ENCODE measurements at regions not wholly inside any gene's neighbourhood (a gene's known extent, or its start where the extent isn't known, plus 50 kb on each side); places are given as distances from the start of the nearest gene placed in this dataset.

- Histone ChIP-seq H3K4me1 (ENCODE audit: insufficient read depth, low read length) (no peaks in the 10 kb centered on the region), H3K9me3 (ENCODE audit: low read depth, low read length) (no peaks in the 10 kb centered on the region), H3K79me2 (ENCODE audit: insufficient read depth, low read length) (no peaks in the 10 kb centered on the region), H3K36me3 (ENCODE audit: insufficient read depth, low read length) (no peaks in the 10 kb centered on the region), H3K27ac (ENCODE audit: low read depth, low read length) (no peak overlapping the region), H3K4me2 (ENCODE audit: insufficient read depth, low read length) (no peak overlapping the region), H2AFZ (ENCODE audit: low read length) (no peak overlapping the region), H3K27me3 (ENCODE audit: insufficient read depth, low read length) (peaks cover 4% of the 10 kb centered on the region), H4K20me1 (ENCODE audit: insufficient read depth, low read length) (no peaks in the 10 kb centered on the region), H3K4me3 (ENCODE audit: insufficient read depth, low read length) (no peak overlapping the region)
- TF ChIP-seq, protein P1, sequence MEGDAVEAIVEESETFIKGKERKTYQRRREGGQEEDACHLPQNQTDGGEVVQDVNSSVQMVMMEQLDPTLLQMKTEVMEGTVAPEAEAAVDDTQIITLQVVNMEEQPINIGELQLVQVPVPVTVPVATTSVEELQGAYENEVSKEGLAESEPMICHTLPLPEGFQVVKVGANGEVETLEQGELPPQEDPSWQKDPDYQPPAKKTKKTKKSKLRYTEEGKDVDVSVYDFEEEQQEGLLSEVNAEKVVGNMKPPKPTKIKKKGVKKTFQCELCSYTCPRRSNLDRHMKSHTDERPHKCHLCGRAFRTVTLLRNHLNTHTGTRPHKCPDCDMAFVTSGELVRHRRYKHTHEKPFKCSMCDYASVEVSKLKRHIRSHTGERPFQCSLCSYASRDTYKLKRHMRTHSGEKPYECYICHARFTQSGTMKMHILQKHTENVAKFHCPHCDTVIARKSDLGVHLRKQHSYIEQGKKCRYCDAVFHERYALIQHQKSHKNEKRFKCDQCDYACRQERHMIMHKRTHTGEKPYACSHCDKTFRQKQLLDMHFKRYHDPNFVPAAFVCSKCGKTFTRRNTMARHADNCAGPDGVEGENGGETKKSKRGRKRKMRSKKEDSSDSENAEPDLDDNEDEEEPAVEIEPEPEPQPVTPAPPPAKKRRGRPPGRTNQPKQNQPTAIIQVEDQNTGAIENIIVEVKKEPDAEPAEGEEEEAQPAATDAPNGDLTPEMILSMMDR (IDR thresholded peaks at IDR 0.05; ENCODE audit: extremely low read depth, low read depth, low read length): no peak
- DNase-seq (ENCODE audit: insufficient read length, low spot score, missing footprints): no peak
These were observed 110.6 kb downstream of the AGTR2 start for GRCh38 chrX:116281106-116281505.

DNA sequence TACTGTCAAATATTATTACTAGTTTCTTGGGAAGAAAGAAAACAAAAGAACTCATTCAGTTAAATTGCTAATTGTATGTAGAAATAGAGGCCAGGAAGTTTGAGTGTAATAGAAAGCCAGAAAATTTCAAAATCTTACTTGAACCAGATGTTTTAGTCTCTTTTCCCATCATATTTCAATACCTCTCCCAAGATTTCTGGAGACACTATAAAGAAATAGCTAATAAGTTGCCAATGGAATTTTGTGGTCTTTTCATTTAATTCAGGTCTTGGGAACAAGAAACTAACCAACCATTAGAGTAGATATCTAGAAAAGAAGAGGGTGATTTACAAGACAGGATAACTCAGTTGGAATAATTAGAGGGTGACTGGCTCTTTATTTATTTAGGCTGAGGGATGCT lies 112.2 kb downstream of the AGTR2 start:
- no peaks in the 10 kb centered on the region for H3K4me1 ChIP-seq (ENCODE audit: insufficient read depth, low read length)
- no peak overlapping the region for H3K27ac ChIP-seq (ENCODE audit: low read depth, low read length)
- H3K9me3 ChIP-seq (ENCODE audit: low read depth, low read length): no peaks in the 10 kb centered on the region
- no peak for DNase-seq (ENCODE audit: insufficient read length, low spot score, missing footprints)
- no peaks in the 10 kb centered on the region for H4K20me1 ChIP-seq (ENCODE audit: insufficient read depth, low read length)
- H3K4me3 ChIP-seq (ENCODE audit: insufficient read depth, low read length): no peak overlapping the region
- H3K36me3 ChIP-seq (ENCODE audit: insufficient read depth, low read length): no peaks in the 10 kb centered on the region
- TF ChIP-seq, protein P1 (IDR thresholded peaks at IDR 0.05; ENCODE audit: extremely low read depth, low read depth, low read length): no peak
- no peak overlapping the region for H3K4me2 ChIP-seq (ENCODE audit: insufficient read depth, low read length)
- no peaks in the 10 kb centered on the region for H3K27me3 ChIP-seq (ENCODE audit: insufficient read depth, low read length)
- no peaks in the 10 kb centered on the region for H3K79me2 ChIP-seq (ENCODE audit: insufficient read depth, low read length)
- no peak overlapping the region for H2AFZ ChIP-seq (ENCODE audit: low read length)

GRCh38 chrX:116284400-116284799 lies 113.9 kb downstream of the AGTR2 start:
- no peak overlapping the region for H3K27ac ChIP-seq (ENCODE audit: low read depth, low read length)

DNA sequence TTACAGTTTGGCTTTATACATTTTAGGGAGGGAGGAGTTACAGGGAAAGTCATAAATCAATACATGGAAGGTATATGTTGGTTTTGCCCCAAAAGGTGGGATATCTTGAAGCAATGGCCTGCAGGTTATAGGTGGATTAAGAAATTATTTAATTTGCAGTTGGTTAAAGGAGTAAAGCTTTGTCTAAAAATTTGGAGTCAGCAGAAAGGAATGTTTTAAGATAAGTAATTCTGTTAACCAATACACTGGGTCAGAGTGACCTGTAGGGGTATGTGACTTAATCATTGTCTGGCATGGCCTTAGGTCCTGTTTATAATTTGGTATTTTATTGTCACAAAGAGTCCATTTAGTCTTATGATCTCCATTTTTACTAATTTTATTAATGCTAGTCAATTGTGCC lies 115.0 kb downstream of the AGTR2 start:
- no peak overlapping the region for H2AFZ ChIP-seq (ENCODE audit: low read length)

More at GRCh38 chrX:116284400-116284799, 113.9 kb downstream of the AGTR2 start:
- Histone ChIP-seq H3K27me3 (ENCODE audit: insufficient read depth, low read length) (no peaks in the 10 kb centered on the region), H3K79me2 (ENCODE audit: insufficient read depth, low read length) (no peaks in the 10 kb centered on the region), H3K4me1 (ENCODE audit: insufficient read depth, low read length) (no peaks in the 10 kb centered on the region), H2AFZ (ENCODE audit: low read length) (no peak overlapping the region), H3K4me3 (ENCODE audit: insufficient read depth, low read length) (no peak overlapping the region), H3K4me2 (ENCODE audit: insufficient read depth, low read length) (no peak overlapping the region), H4K20me1 (ENCODE audit: insufficient read depth, low read length) (no peaks in the 10 kb centered on the region), H3K9me3 (ENCODE audit: low read depth, low read length) (no peaks in the 10 kb centered on the region), H3K36me3 (ENCODE audit: insufficient read depth, low read length) (no peaks in the 10 kb centered on the region)
- DNase-seq (ENCODE audit: insufficient read length, low spot score, missing footprints): no peak
- TF ChIP-seq, protein P1 (IDR thresholded peaks at IDR 0.05; ENCODE audit: extremely low read depth, low read depth, low read length): no peak

More for the DNA sequence above, 115.0 kb downstream of the AGTR2 start:
- Histone ChIP-seq H3K4me2 (ENCODE audit: insufficient read depth, low read length) (no peak overlapping the region), H3K27me3 (ENCODE audit: insufficient read depth, low read length) (no peaks in the 10 kb centered on the region), H3K79me2 (ENCODE audit: insufficient read depth, low read length) (no peaks in the 10 kb centered on the region), H4K20me1 (ENCODE audit: insufficient read depth, low read length) (no peaks in the 10 kb centered on the region), H3K36me3 (ENCODE audit: insufficient read depth, low read length) (no peaks in the 10 kb centered on the region), H3K27ac (ENCODE audit: low read depth, low read length) (no peak overlapping the region), H3K4me1 (ENCODE audit: insufficient read depth, low read length) (no peaks in the 10 kb centered on the region), H3K9me3 (ENCODE audit: low read depth, low read length) (no peaks in the 10 kb centered on the region), H3K4me3 (ENCODE audit: insufficient read depth, low read length) (no peak overlapping the region)
- TF ChIP-seq, protein P1 (IDR thresholded peaks at IDR 0.05; ENCODE audit: extremely low read depth, low read depth, low read length): no peak
- no peak for DNase-seq (ENCODE audit: insufficient read length, low spot score, missing footprints)

All from osteoblast (primary cell).